Psoas muscle (tissue), 7 donors: ENCODE measurements at regions not wholly inside any gene's neighbourhood (a gene's known extent, or its start where the extent isn't known, plus 50 kb on each side); places are given as distances from the start of the nearest gene placed in this dataset.
"Not testable (repeated sequence)": the region's sequence is repeated elsewhere in the genome, so short reads cannot be mapped to it uniquely, and the experiment has no call there.

Experiments used
- ATAC-seq, 4 donors: fragments of 200-7000 bp; cut with Tn5 transposase; one replicate each; pipeline ENCODE4 v1.9.1; 2020; ENCODE audit warnings: moderate library complexity in 3 of 4, mild to moderate bottlenecking in 2 of 4
- DNase-seq, 2 donors: peaks; one replicate each; pipeline ENCODE4 v3.0.0-alpha.2; 2020
- H3K27ac ChIP-seq: fragments of 200-600 bp; one replicate; pipeline ENCODE4 v1.8.0; 2022
- H3K27me3 ChIP-seq, 3 donors: fragments of 200-600 bp in 1 of 3; one replicate each; pipeline versions ENCODE4 v1.6.1 to v1.8.0; 2013 to 2022; ENCODE audit warnings: low read length in 2 of 3, mild to moderate bottlenecking in 2 of 3, moderate library complexity in 1 of 3; ENCODE audit not compliant: insufficient read depth in 3 of 3
- H3K36me3 ChIP-seq, 2 donors: fragments of 200-600 bp in 1 of 2; one replicate each; pipeline versions ENCODE4 v1.6.1 to v1.8.0; 2013 to 2022; ENCODE audit warnings: low read depth in 1 of 2, mild to moderate bottlenecking in 1 of 2, moderate library complexity in 1 of 2; ENCODE audit not compliant: insufficient read depth in 1 of 2
- H3K4me1 ChIP-seq: fragments of 200-600 bp; one replicate; pipeline ENCODE4 v1.8.0; 2022
- H3K4me3 ChIP-seq: fragments of 200-600 bp; one replicate; pipeline ENCODE4 v1.8.0; 2022; ENCODE audit warnings: mild to moderate bottlenecking
- H3K9me3 ChIP-seq: fragments of 200-600 bp; one replicate; pipeline ENCODE4 v1.8.0; 2022
- WGBS, 3 donors: extraction: QIAGEN DNeasy Blood & Tissue Kit; methylation state at CpG; one replicate each; pipeline versions ENCODE4 v1.1.6 to v1.1.7; 2013; 5-methylcytosine and 5-hydroxymethylcytosine counted together
- intact Hi-C, 2 donors: fragments of 100-400 bp; cut with DNase I; formaldehyde crosslinking; loops; one replicate each; pipeline versions ENCODE4 v1.11.0 to v1.14.2; 2022
- TF ChIP-seq, protein P1 (sequence below): fragments of 200-600 bp; IDR thresholded peaks from one replicate; pipeline ENCODE4 v1.8.0; 2022; ENCODE audit warnings: antibody characterized with exemption
- donor health status: healthy with polysubstance abuse.
- donor health status: DM: no; HTN: no; CAD: no; lungs with moderate emphysema.
- donor health status: Bipolar disorder and iron deficiency.
- donor health status: healthy.
- donor health status: DM: yes; HTN: yes; CAD: no.
- donor health status: DM: no; HTN: no; CAD: no.
- donor health status: DM: yes; HTN: yes; CAD: no.

DNA sequence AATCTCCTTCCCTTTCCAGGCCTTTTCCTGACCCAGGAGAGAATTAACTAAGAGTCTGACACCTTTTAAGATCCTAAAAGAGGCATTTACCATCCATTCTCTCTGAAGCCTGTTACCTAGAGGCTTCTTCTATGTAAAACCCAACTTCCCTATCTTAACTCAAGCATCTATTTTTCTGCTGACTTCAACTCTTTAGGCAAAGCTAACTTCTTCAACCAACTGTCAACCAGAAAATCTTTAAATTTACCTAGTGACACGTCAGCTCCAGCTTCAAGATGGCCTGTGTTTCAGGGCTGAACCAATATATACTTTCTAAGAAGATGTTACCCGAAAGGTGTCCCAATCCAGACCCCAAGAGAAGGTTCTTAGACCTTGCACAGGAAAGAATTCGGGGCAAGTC, 492.3 kb upstream of the AUTS2 start:
- DNase-seq (no peak), ATAC-seq (no peak)
- H3K4me3 ChIP-seq = no peak overlapping the region
- TF ChIP-seq, protein P1, sequence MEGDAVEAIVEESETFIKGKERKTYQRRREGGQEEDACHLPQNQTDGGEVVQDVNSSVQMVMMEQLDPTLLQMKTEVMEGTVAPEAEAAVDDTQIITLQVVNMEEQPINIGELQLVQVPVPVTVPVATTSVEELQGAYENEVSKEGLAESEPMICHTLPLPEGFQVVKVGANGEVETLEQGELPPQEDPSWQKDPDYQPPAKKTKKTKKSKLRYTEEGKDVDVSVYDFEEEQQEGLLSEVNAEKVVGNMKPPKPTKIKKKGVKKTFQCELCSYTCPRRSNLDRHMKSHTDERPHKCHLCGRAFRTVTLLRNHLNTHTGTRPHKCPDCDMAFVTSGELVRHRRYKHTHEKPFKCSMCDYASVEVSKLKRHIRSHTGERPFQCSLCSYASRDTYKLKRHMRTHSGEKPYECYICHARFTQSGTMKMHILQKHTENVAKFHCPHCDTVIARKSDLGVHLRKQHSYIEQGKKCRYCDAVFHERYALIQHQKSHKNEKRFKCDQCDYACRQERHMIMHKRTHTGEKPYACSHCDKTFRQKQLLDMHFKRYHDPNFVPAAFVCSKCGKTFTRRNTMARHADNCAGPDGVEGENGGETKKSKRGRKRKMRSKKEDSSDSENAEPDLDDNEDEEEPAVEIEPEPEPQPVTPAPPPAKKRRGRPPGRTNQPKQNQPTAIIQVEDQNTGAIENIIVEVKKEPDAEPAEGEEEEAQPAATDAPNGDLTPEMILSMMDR = no peak
- no peaks in the 10 kb centered on the region for H3K36me3 ChIP-seq
- no peak overlapping the region for H3K27ac ChIP-seq
- intact Hi-C loops = no loop called here
- H3K9me3 ChIP-seq = no peaks in the 10 kb centered on the region
- H3K27me3 ChIP-seq = peaks cover 0 to 1% (median 0%) of the 10 kb centered on the region in 3 donors
- H3K4me1 ChIP-seq = no peaks in the 10 kb centered on the region
- WGBS, 3 donors = 89 to 95% (median 93%) methylated on average over 3 of the region's 3 CpGs

DNA sequence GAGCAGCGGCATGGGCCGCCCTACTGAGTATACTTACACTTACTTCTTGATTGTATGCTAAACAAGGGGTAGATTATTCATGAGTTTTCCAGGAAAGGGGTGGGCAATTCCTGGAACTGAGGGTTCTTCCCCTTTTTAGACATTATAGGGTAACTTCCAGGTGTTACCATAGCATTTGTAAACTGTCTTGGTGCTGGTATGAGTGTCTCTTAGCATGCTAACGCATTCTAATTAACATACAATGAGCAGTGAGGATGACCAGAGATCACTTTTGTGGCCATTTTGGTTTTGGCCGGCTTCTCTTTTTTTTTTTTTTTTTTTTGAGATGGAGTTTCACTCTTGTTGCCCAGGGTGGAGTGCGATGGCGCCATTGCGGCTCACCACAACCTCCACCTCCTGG, 491.8 kb upstream of the AUTS2 start:
- intact Hi-C loops, ATAC-seq, H3K27me3 ChIP-seq, H3K9me3 ChIP-seq, DNase-seq, H3K4me3 ChIP-seq, H3K4me1 ChIP-seq, H3K27ac ChIP-seq, H3K36me3 ChIP-seq: not testable (repeated sequence)
- 97 to 99% (median 97%) methylated on average over 7 of the region's 7 CpGs for WGBS, 3 donors

GRCh38 chr7:69106946-69107345, 491.3 kb upstream of the AUTS2 start:
- WGBS, 3 donors = 87 to 88% (median 88%) methylated on average over 7 of the region's 7 CpGs
- H3K9me3 ChIP-seq, H3K4me3 ChIP-seq, H3K27ac ChIP-seq, H3K4me1 ChIP-seq, intact Hi-C loops, DNase-seq, H3K27me3 ChIP-seq, H3K36me3 ChIP-seq, ATAC-seq: not testable (repeated sequence)

DNA sequence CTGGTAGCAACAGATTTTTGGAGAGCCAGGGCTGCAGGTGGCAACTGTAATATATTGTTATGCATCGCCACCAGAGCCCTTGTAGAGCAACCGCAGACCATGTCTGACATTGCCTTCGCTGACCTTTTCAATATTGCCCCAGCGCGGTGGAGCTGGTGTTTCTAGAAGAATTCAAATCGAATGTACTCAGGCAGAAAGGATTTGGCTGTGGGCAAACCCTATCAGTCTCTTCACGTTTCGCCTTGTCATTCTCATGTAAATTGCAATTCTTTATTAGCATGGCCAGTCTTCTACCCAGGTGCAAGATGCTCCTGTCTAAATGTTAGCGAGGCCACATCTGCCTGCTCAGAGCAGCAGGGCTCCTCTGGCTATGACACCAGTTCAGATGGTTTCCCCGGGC, 490.2 kb upstream of the AUTS2 start:
- Histone ChIP-seq H3K36me3 (no peaks in the 10 kb centered on the region), H3K4me1 (no peaks in the 10 kb centered on the region), H3K9me3 (no peaks in the 10 kb centered on the region), H3K4me3 (no peak overlapping the region), H3K27me3 (peaks cover 0 to 1% (median 0%) of the 10 kb centered on the region in 3 donors), H3K27ac (no peak overlapping the region)
- intact Hi-C loops = no loop called here
- 87 to 90% (median 90%) methylated on average over 10 of the region's 10 CpGs for WGBS, 3 donors
- ATAC-seq (no peak), DNase-seq (no peak)
- TF ChIP-seq, protein P1 = no peak

DNA sequence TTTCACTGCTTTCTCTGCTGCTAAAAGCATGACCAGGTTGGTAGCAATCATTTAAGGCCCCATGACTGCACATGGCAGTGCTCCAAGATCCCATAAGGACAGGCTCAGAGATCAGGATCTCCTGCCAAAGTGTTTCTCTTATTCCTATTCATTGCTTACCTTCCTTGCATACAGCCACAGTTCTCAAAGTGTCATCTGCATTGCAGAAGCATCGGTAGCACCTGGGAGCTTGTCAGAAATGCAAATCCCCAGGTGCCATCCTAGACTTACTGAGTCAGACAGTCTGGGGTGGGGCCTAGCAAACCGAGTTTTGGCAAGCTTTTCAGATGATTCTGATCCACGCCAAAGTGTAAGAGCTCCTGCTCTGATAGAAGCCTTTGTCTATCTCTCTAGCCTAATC, 489.0 kb upstream of the AUTS2 start:
- TF ChIP-seq, protein P1 = no peak
- Histone ChIP-seq H3K4me3 (no peak overlapping the region), H3K27ac (no peak overlapping the region), H3K27me3 (peaks cover 0 to 1% (median 0%) of the 10 kb centered on the region in 3 donors), H3K4me1 (no peaks in the 10 kb centered on the region), H3K36me3 (no peaks in the 10 kb centered on the region), H3K9me3 (no peaks in the 10 kb centered on the region)
- WGBS, 3 donors = 37 to 45% (median 40%) methylated on average over 3 of the region's 3 CpGs
- DNase-seq (no peak), ATAC-seq (no peak)
- intact Hi-C loops = no loop called here

DNA sequence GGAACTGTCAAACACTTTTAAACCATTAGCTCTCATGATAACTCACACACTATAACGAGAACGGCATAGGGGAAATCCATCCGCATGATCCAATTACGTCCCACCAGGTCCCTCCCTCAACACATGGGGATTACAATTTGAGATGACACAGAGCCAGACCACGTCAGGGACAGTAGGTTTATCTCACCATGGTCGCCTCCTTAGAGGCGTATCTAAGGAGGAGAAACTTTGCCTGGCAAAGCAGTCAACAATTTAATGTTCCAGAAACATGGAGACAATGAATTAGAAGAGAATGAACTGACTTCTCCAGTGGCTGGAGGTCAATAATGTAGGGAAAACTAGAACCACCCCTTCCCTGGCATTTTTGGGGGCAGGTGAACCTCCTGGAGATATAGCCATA, 488.4 kb upstream of the AUTS2 start:
- no peaks in the 10 kb centered on the region for H3K9me3 ChIP-seq
- DNase-seq (no peak), ATAC-seq (no peak)
- TF ChIP-seq, protein P1 = no peak
- peaks cover 0 to 1% (median 0%) of the 10 kb centered on the region in 3 donors for H3K27me3 ChIP-seq
- no peaks in the 10 kb centered on the region for H3K4me1 ChIP-seq
- 85 to 91% (median 87%) methylated on average over 7 of the region's 7 CpGs for WGBS, 3 donors
- no peak overlapping the region for H3K27ac ChIP-seq
- H3K4me3 ChIP-seq = no peak overlapping the region
- intact Hi-C loops = no loop called here
- H3K36me3 ChIP-seq = no peaks in the 10 kb centered on the region
